Glomerular visceral epithelial cell (primary cell): ENCODE measurements at regions not wholly inside any gene's neighbourhood (a gene's known extent, or its start where the extent isn't known, plus 50 kb on each side); places are given as distances from the start of the nearest gene placed in this dataset.
"Not testable (repeated sequence)": the region's sequence is repeated elsewhere in the genome, so short reads cannot be mapped to it uniquely, and the experiment has no call there.

Experiments used
- DNase-seq: peaks from one replicate; pipeline ENCODE4 v3.0.0-alpha.2; 2016; ENCODE audit errors: extremely low spot score

GRCh38 chr1:58836408-58836807 lies 52.6 kb upstream of the JUN start:
- DNase-seq: no peak

DNA sequence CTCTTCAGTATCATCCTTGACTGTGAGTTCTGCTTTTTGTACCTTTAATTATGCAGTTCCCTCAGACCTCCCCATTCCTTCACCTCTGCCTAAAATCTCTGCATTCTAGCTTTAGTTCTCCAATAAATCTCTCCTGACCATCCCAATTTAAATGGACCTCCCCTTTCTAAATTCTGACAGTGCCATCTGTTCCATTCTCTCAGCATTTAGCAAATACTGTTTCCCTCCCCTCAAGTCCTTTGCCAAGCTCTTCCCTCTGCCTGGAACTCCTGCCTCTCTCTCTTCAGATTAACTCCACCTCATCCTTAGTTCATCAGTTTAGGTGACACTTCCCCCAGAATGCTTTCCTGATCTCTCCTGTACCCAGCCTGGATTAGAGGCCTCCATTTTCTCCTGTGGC lies 54.0 kb upstream of the JUN start:
- no peak for DNase-seq

DNA sequence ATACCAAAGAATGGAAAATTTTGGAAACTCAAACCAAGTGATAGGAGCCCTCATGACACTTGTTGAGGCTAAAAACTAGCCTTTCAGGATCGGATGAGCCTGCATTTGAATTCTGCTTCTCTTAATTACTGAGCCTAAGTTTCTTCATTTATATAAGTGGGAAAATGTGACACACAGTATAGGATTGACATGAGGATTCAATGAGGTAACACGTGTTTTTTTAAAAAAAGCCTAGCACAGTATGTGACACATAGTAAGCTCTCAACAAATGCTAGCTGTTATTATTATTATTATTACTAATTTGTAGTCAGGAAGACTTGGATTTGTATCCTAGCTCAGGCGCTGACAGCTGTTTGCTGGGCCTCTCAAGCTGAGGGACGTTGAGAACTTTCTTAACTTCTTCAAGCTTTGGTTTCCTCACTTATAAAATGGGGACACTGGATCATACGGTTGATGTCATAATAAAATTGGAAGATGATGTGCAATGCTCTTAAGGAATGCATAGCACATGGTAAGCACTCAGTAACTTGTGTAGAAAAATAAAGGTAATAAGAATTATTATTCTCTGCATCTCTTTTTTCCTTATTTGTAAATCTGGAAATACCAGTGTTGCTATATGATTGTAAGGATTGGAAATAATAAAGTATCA lies 55.4 kb upstream of the JUN start:
- no peak for DNase-seq

DNA sequence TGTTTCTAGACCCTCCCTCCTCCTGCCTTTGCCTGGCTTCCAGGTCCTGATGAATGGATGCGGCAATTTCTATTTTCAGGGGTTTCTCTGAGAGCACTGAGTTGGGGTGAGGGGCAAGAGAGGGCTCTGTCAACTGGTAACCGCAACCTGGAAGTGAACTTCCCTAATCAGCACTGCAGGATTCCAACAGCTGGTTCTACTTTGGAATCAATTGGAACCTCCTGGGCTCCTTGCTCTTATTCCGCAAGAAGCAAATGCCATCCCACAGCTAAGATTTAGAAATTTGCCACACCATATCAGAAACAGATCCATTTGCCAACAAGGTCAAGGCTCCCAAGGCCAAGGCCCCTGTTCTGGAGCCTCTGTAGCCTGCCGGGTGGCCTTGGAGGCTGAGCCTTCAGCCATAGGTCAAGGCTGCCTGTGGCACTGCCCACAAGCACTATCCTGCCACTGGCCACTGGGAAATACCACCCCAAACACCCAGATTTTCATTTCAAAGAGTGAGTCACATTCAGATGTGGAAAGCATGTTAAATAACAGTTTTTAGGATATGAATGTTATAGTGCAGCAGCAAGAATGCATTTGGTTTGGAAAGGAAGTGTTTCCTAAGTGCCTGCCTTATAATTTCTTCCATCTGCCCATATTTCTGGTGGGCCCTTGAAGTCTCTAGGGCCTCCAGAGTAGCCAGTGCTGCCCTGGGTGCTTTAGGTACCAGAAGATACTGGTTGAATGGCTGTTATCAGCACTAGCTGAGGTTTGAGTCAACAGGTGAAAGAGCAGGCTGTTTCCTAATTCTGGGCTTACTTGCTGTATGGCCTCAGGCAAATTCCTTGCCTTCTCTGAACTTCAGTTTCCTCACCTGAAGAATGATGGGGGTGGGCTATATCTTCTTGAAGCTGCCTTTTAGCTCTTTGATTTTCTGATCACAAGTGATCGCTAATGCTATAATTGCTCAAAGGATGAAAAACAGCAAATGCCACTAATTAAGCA lies 56.3 kb upstream of the JUN start:
- no peak for DNase-seq

- DNase-seq: no peak
Measured at GRCh38 chr1:58841455-58841854, 57.6 kb upstream of the JUN start.

- DNase-seq: no peak
Measured at GRCh38 chr1:58842941-58843340, 59.1 kb upstream of the JUN start.

DNA sequence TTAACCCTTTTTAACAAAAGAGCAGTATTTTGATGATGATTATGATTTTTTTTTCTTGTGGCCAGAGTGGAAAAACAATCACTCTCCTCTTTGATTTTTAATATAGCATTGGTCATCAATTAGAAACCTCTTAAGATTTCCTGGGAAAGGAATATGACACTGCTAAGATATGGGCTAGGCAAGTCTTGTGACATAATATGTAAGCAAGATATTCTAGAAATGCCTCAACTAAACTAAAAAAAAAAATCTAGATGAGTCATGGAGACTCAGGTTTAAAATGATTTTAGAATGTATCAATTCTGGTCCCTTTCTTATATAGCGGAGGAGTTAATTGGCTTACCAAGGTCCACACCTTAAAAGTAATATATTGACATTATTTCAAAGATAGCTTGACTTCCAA lies 60.3 kb upstream of the JUN start:
- DNase-seq: no peak

DNA sequence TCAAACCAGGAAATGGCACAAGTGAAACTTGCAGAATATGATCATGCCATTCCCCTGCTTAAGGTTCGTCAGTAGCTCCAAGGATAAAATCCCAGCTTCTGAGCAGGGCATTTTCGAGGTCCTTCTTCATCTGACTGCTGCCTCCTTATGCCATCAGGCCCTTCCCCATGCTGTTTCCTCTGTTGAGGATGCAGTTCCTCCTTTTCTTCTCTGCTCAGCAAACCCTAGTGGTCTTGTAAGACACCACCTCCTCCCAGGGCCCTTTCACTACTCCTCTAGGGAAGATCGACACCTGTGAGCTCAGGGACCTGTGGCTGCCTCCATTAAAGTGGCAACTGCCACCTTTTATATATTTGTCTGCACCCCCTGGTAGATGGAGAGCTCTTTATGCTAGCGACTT lies 62.1 kb upstream of the JUN start:
- DNase-seq: no peak

- peak; percentile 100 for DNase-seq
Measured at GRCh38 chr1:58848818-58849411, 65.1 kb upstream of the JUN start.

- DNase-seq: no peak
Measured at GRCh38 chr1:58849551-58849950, 65.7 kb upstream of the JUN start.

- DNase-seq: no peak
Measured at GRCh38 chr1:58850636-58851035, 66.8 kb upstream of the JUN start.

GRCh38 chr1:58852731-58853485 lies 69.1 kb upstream of the JUN start:
- no peak for DNase-seq

DNA sequence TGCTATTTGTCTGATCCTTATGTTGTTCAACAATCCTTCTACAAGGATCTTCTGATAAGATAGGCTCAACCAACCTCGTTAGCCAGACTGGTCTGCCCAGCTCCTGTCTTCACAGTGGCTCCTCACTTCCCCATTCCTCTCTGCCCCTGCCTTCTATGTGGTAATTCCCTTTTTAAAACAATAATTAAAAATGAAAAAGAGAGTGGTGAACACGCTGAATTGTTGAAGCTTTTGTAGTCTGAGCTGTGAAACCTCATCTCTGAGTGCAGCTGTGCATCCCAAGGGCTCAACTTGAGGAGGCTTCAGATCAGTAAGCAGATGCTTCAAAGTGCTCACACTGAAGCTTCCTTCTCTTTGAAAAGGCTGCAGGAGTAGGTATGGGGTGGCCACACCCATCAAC lies 70.7 kb upstream of the JUN start:
- no peak for DNase-seq

DNA sequence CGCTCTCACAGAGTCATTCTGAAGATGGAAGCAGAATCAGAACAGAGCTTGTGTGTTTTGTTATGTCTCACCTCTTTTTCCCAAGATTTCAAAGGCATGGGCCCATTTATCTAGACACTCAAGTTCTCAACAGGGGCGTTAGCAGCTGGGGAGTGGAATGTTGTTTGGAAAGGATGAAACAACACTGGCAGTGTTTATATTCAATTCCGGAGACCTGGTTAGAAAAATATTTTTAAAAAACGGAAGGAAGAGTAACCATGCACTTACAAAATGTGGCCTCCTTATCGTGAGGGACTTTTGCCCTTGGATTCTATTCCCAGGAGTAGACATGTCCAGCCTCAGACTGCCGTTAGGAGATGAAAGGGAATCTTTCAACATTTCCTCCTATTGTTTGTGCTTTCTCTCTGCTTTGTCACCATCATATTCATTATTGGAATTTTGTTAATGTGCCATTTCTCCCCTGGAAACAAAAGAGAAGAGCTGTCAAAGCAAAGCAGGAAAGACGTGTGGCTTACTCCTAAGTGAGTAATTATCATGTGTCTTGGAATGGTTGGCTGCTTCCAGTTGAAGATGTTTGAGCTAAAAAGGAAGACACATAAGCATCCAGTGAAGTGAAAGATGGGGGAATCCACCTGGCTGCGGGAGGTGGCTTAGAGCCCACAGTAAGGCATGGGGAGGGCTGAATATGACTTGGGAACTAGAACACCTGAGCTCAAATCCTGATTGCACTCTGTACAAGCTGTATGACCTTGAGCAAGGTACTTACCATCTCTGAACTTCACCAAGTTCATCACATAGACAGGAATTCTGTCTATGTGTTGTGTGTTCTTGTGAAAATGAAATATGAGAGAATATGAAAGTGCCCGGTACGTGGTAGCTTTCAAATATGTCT lies 71.7 kb upstream of the JUN start:
- DNase-seq: peak; percentile 62

DNA sequence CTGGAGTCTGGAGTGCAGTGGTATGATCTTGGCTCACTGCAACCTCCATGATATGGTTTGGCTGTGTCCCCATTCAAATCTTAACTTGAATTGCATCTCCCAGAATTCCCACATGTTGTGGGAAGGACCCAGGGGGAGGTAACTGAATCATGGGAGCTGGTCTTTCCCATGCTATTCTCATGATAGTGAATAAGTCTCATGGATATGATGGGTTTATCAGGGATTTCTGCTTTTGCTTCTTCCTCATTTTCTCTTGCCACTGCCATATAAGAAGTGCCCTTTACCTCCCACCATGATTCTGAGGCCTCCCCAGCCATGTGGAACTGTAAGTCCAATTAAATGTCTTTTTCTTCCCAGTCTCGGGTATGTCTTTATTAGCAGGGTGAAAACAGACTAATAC lies 72.4 kb upstream of the JUN start:
- DNase-seq: not testable (repeated sequence)

DNA sequence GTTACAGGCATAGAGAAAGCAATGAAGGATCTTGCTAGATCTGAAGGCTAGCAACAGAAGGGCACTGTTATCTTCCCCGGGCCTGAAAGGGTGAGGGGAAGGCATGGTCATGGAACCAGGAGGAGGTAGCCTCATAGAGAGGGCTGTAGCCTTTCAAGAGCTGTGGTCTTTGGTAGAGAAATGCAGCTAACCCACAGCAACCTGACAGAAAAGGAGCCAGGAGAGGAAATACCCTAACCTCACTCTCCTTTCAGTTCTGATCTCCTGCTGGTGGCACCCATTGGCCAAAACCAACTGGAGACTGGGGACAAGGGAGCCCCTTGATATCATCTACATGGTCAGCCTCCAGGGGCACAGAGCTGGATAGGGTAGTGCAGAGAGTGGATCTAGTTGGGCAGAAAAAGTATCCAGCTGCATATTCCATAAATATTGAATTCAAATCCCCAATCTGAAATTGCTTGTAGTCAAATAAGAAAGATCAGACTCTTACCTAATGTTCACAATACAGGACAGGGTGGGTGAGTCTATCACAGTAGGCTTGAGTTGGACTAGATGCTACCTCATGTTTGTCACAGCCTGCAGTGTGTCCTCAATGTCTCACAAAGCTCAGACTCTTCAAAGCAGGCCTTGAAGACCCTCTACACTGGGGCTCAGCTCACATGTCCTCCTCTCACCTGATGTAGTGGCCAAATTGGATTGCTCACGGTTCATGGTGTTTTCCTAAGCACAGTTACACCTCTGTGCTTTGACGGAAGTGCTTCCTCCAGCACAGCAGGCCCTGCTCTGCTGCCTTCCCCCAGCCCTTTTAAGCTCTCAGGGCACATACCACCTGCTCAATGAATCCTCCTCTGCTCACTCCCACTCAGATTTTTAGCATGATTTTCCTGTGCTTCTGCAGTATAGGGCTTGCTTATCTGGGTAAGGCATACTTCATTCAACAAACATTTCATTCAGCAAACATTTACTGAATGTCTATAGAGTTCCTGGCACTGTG lies 74.1 kb upstream of the JUN start:
- peak; percentile 34 for DNase-seq

- DNase-seq: no peak
Measured at GRCh38 chr1:58859769-58860485, 76.1 kb upstream of the JUN start.

DNA sequence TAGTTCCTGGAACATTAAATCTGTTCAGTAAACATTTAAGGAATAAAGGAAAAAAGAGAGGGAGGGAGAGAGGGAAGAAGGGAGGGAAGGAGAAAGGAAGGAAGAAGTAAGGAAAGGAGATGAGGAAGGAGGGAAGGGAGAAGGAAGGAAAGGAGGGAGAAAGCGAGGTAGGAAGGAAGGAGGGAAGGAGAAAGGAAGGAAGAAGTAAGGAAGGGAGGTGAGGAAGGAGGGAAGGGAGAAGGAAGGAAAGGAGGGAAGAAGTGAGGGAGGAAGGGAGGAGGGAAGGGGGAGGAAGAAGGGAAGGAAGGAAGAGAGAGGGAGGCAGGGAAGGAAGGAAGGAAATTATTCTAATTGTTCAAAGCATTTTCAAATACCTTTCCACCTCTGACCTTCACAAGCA lies 77.2 kb upstream of the JUN start:
- no peak for DNase-seq

DNA sequence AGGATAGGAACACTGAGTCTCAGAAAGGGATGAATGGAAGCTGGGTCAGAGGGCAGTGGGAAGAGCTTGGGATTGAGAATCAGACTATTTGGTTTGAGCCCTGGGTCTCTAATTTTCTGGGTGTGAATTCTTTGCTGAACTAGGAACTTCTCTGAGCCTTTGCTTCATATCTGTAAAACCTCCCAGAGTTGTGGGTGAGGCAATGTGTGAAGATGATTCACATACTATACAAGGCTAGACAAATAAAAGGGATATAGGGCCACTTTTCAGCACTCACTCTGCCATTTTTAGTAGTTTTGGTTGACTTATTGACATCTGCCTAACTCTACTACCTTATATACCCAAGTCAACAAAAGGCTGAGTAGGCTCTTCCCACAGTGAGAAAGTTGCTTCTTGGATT lies 77.7 kb upstream of the JUN start:
- no peak for DNase-seq
